Thoracic aorta (tissue), 2 donors: ENCODE measurements at regions not wholly inside any gene's neighbourhood (a gene's known extent, or its start where the extent isn't known, plus 50 kb on each side); places are given as distances from the start of the nearest gene placed in this dataset.

Experiments used
- ATAC-seq: fragments of 150-250 bp; one replicate; pipeline ENCODE4 v1.8.0; 2017; ENCODE audit warnings: low read depth; ENCODE audit not compliant: insufficient number of reproducible peaks, low FRiP score
- DNase-seq: peaks from one replicate; pipeline ENCODE4 v3.0.0-alpha.2; 2020; ENCODE audit warnings: low spot score
- H3K27ac ChIP-seq, 2 donors: fragments of 200-600 bp; sonication (generic); 1 replicate in 1 of 2; 2 replicates in 1 of 2; pipeline ENCODE4 v1.5.1; 2016; ENCODE audit warnings: mild to moderate bottlenecking in 2 of 2, moderate library complexity in 2 of 2
- H3K27me3 ChIP-seq: fragments of 200-600 bp; sonication (generic); replicated peaks from 2 replicates; pipeline ENCODE4 v1.6.0; 2016; ENCODE audit warnings: mild to moderate bottlenecking; ENCODE audit not compliant: insufficient read depth
- H3K36me3 ChIP-seq: fragments of 200-600 bp; sonication (generic); one replicate; pipeline ENCODE4 v1.5.1; 2016
- H3K4me1 ChIP-seq, 2 donors: fragments of 200-600 bp; sonication (generic); 1 replicate in 1 of 2; 2 replicates in 1 of 2; pipeline versions ENCODE4 v1.5.1 to v1.6.0; 2016; ENCODE audit warnings: low read depth in 2 of 2, mild to moderate bottlenecking in 1 of 2; ENCODE audit not compliant: control insufficient read depth in 1 of 2
- H3K4me3 ChIP-seq: fragments of 200-600 bp; sonication (generic); 2 replicates; pipeline ENCODE4 v1.5.1; 2016; ENCODE audit warnings: mild to moderate bottlenecking
- H3K9me3 ChIP-seq: fragments of 200-600 bp; sonication (generic); 2 replicates; pipeline ENCODE4 v1.5.1; 2016
- TF ChIP-seq, protein P1 (sequence below): fragments of 200-600 bp; sonication (generic); IDR thresholded peaks from one replicate; pipeline ENCODE4 v1.5.1; 2019; ENCODE audit warnings: antibody characterized with exemption

GRCh38 chr4:30801876-30802275 lies 81.7 kb downstream of the PCDH7 start:
- DNase-seq (no peak), ATAC-seq (no peak)
- no peaks in the 10 kb centered on the region for H3K36me3 ChIP-seq
- H3K27me3 ChIP-seq = no peaks in the 10 kb centered on the region
- TF ChIP-seq, protein P1, sequence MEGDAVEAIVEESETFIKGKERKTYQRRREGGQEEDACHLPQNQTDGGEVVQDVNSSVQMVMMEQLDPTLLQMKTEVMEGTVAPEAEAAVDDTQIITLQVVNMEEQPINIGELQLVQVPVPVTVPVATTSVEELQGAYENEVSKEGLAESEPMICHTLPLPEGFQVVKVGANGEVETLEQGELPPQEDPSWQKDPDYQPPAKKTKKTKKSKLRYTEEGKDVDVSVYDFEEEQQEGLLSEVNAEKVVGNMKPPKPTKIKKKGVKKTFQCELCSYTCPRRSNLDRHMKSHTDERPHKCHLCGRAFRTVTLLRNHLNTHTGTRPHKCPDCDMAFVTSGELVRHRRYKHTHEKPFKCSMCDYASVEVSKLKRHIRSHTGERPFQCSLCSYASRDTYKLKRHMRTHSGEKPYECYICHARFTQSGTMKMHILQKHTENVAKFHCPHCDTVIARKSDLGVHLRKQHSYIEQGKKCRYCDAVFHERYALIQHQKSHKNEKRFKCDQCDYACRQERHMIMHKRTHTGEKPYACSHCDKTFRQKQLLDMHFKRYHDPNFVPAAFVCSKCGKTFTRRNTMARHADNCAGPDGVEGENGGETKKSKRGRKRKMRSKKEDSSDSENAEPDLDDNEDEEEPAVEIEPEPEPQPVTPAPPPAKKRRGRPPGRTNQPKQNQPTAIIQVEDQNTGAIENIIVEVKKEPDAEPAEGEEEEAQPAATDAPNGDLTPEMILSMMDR = no peak
- peaks cover 21 to 42% of the 10 kb centered on the region in 2 donors for H3K4me1 ChIP-seq
- no peaks in the 10 kb centered on the region for H3K9me3 ChIP-seq
- H3K27ac ChIP-seq = peak overlapping the region; percentile 37 to 49
- H3K4me3 ChIP-seq = peak overlapping the region; percentile 26

DNA sequence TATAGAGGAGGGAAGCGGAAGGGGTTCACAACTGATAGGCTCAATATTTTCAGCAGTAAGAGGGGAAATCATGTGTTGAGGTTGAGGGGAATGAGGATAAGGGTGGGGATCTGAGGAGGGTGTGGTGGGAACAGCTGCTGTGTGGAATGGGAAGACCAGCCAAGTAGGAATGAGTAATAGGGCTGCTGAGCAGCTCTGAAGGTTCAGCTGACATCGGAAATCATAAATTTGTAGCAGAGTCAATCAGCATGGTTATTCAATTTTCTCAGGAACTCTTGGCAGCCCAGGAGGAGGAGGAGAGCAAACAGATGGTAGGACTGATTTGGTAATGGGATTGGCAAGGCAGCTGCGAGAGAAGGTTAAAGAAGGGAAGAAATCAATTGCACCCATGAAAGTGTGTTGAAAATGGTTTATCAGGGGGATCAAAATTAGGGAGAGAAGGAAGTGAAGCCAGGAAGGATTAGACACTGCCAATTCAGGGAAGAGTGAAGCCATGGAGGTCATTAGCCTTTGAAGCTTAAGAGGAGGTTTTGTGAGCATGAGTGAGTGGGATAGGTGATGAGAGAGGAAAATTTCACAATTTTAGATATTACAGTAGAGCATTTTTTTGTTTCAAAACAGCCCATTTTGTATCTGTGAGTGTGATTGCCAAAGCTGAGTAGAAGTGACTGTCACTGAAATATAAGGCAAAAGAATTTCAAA lies 82.6 kb downstream of the PCDH7 start:
- Histone ChIP-seq H3K9me3 (no peaks in the 10 kb centered on the region), H3K27me3 (no peaks in the 10 kb centered on the region), H3K36me3 (no peaks in the 10 kb centered on the region), H3K4me3 (peak overlapping the region; percentile 26), H3K4me1 (peaks cover 21 to 49% of the 10 kb centered on the region in 2 donors), H3K27ac (peak overlapping the region; percentile 14 to 49)
- DNase-seq = no peak
- ATAC-seq = peak; percentile 51
- TF ChIP-seq, protein P1 = no peak

DNA sequence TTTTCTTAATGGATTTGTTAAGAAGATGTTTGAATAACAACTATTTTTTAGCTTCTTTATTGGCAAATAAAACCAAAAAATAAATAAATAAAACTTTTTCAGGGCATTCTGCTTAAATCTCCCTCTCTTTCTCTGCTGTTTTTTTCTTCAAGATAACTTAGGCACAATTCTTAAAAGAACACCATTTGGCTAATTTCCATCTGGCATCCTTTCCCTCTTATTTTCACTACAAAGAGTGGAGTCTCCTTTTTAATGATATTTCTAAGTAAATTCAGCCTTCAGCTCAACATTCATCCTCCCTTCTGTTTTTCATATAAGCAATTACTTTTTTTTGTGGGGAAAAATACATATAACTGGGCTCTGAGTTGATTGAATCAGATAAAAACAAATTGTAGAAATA lies 88.1 kb downstream of the PCDH7 start:
- H3K27ac ChIP-seq = no peak overlapping the region
- ATAC-seq = no peak
- TF ChIP-seq, protein P1 = no peak

GRCh38 chr4:30811296-30811695 lies 91.1 kb downstream of the PCDH7 start:
- Histone ChIP-seq H3K9me3 (no peaks in the 10 kb centered on the region), H3K4me1 (peaks cover 14 to 47% of the 10 kb centered on the region in 2 donors), H3K36me3 (no peaks in the 10 kb centered on the region), H3K27me3 (no peaks in the 10 kb centered on the region), H3K4me3 (no peak overlapping the region), H3K27ac (no peak overlapping the region)
- DNase-seq = no peak
- TF ChIP-seq, protein P1 = no peak
- no peak for ATAC-seq

More for the DNA sequence above, 88.1 kb downstream of the PCDH7 start:
- Histone ChIP-seq H3K9me3 (no peaks in the 10 kb centered on the region), H3K4me1 (peaks cover 16 to 56% of the 10 kb centered on the region in 2 donors), H3K4me3 (no peak overlapping the region), H3K27me3 (no peaks in the 10 kb centered on the region), H3K36me3 (no peaks in the 10 kb centered on the region)
- DNase-seq = no peak

DNA sequence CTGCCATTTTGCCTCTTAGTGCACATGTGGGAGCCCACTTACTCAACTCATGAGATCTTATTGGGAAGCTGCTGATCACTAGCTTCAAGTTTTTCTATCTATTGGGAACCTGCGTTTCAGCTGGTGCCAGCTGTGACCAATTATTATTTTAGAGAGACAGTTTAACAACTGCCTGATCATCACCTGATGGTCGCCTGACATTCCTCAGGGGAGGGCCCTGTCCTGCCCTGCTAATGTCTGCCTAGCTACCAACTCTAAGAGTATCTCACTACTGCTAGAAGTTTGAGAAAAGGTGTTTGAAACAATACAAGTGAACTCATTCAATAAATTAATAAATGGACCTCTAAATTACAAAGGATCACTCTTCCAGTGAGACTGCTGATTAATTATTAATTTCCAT lies 95.5 kb downstream of the PCDH7 start:
- Histone ChIP-seq H3K4me3 (no peak overlapping the region), H3K27ac (no peak overlapping the region), H3K36me3 (no peaks in the 10 kb centered on the region), H3K9me3 (no peaks in the 10 kb centered on the region), H3K27me3 (no peaks in the 10 kb centered on the region), H3K4me1 (peaks cover 25 to 30% of the 10 kb centered on the region in 2 donors)
- DNase-seq (no peak), ATAC-seq (no peak)
- TF ChIP-seq, protein P1 = no peak
